ENCODE measurements at regions not wholly inside any gene's neighbourhood (a gene's known extent, or its start where the extent isn't known, plus 50 kb on each side); places are given as distances from the start of the nearest gene placed in this dataset.

- Histone ChIP-seq H3K4me2 (ENCODE audit: insufficient read depth, low read length) (no peak overlapping the region), H3K4me3 (no peak overlapping the region), H3K27me3 (ENCODE audit: control insufficient read depth in 2 of 2, insufficient read depth in 2 of 2, low read length in 2 of 2) (no peaks in the 10 kb centered on the region), H3K9me3 (replicated peaks; ENCODE audit: control insufficient read depth, insufficient read depth, low read depth, low read length) (no peaks in the 10 kb centered on the region; the same call in 1 of the 2 replicates), H3K9ac (ENCODE audit: insufficient read depth in 1 of 2, low read depth in 2 of 2, low read length in 2 of 2) (no peak overlapping the region), H4K20me1 (replicated peaks; ENCODE audit: control insufficient read depth, insufficient read depth, low read length) (no peaks in the 10 kb centered on the region), H2AFZ (ENCODE audit: low read depth, low read length) (no peak overlapping the region), H3K9me1 (ENCODE audit: control insufficient read depth, insufficient read depth, low read length) (no peaks in the 10 kb centered on the region), H3K4me1 (replicated peaks in 1 of 2; ENCODE audit: control insufficient read depth in 2 of 2, insufficient read depth in 2 of 2, low read length in 2 of 2) (no peaks in the 10 kb centered on the region), H3K27ac (ENCODE audit: extremely low read depth, low read depth, low read length) (no peak overlapping the region), H3K79me2 (ENCODE audit: control insufficient read depth, insufficient read depth, low read length) (no peaks in the 10 kb centered on the region), H3K36me3 (ENCODE audit: control insufficient read depth, insufficient read depth, low read length) (no peaks in the 10 kb centered on the region)
- TF ChIP-seq ZBTB49 (CRISPR knock-in tag; IDR thresholded peaks at IDR 0.05; ENCODE audit: borderline replicate concordance) (no peak), ZNF57 (CRISPR knock-in tag; IDR thresholded peaks at IDR 0.05) (no peak), SIX5 (IDR thresholded peaks at IDR 0.05; ENCODE audit: borderline replicate concordance in 1 of 2, insufficient read depth in 1 of 2, low read depth in 1 of 2, low read length in 2 of 2) (no peak), ETV1 (tag; conservative IDR thresholded peaks at IDR 0.05; ENCODE audit: low read depth) (no peak), VEZF1 (CRISPR knock-in tag; IDR thresholded peaks at IDR 0.05) (no peak), ELF1 (tag; IDR thresholded peaks at IDR 0.05) (no peak)
- FAIRE-seq = no peak
- CTCF ChIA-PET (ENCODE audit: low intra/inter-chr PET ratio) = no interaction called here
- no peak for ATAC-seq
- 0% methylated on average over 5 of the region's 5 CpGs for WGBS (ENCODE audit: insufficient coverage, low coverage, missing lambda C conversion rate)
- DNase-seq (ENCODE audit: extremely low read depth in 1 of 4, low spot score in 3 of 4) = no peak
- intact Hi-C loops (cut with micrococcal nuclease) (no loop called here), in situ Hi-C loops (cut with MboI) (no loop called here)
- BruUV-seq (replicated peaks) = no TSS peak
- POLR2A ChIA-PET = no interaction called here
Measured at GRCh38 chr12:38392554-38393144, 76.1 kb downstream of the ALG10B start.
